GM23338 (cell line): ENCODE measurements at regions not wholly inside any gene's neighbourhood (a gene's known extent, or its start where the extent isn't known, plus 50 kb on each side); places are given as distances from the start of the nearest gene placed in this dataset.

Source experiments
- ATAC-seq: fragments of 200-7000 bp; cut with Tn5 transposase; 3 replicates; pipeline ENCODE4 v1.9.1; 2020
- DNase-seq: peaks from one replicate; pipeline ENCODE4 v3.0.0-alpha.2; 2015; ENCODE audit warnings: low spot score
- H2AFZ ChIP-seq: fragments of 200-600 bp; sonication (generic); 2 replicates; pipeline ENCODE4 v1.8.0; 2016; ENCODE audit warnings: antibody characterized with exemption, mild to moderate bottlenecking, moderate library complexity
- H3F3A ChIP-seq: fragments of 200-600 bp; sonication (generic); replicated peaks from 2 replicates; pipeline ENCODE4 v1.8.0; 2017; ENCODE audit warnings: antibody characterized with exemption, mixed run types, low read depth
- H3K27ac ChIP-seq: fragments of 200-600 bp; sonication (generic); 2 replicates; pipeline ENCODE4 v1.6.1; 2016; ENCODE audit warnings: low read depth
- H3K27me3 ChIP-seq: fragments of 200-600 bp; sonication (generic); 2 replicates; pipeline ENCODE4 v1.8.0; 2016; ENCODE audit warnings: mild to moderate bottlenecking, mixed run types, moderate library complexity; ENCODE audit not compliant: insufficient read depth
- H3K36me3 ChIP-seq: fragments of 200-600 bp; sonication (generic); 2 replicates; pipeline ENCODE4 v1.8.0; 2016; ENCODE audit warnings: mild to moderate bottlenecking; ENCODE audit not compliant: insufficient read depth
- H3K4me1 ChIP-seq: fragments of 200-600 bp; sonication (generic); 2 replicates; pipeline ENCODE4 v1.8.0; 2016; ENCODE audit warnings: mild to moderate bottlenecking, moderate library complexity; ENCODE audit not compliant: insufficient read depth
- H3K4me2 ChIP-seq: fragments of 200-600 bp; sonication (generic); 2 replicates; pipeline ENCODE4 v1.7.1; 2017; ENCODE audit warnings: mixed run types
- H3K4me3 ChIP-seq: fragments of 200-600 bp; sonication (generic); 2 replicates; pipeline ENCODE4 v1.6.1; 2016; ENCODE audit warnings: mixed run types
- H3K79me2 ChIP-seq: fragments of 200-600 bp; sonication (generic); replicated peaks from 2 replicates; pipeline ENCODE4 v1.8.0; 2017; ENCODE audit warnings: mild to moderate bottlenecking; ENCODE audit not compliant: insufficient read depth
- H3K9me2 ChIP-seq: fragments of 200-600 bp; sonication (generic); 2 replicates; pipeline ENCODE4 v1.8.0; 2017; ENCODE audit not compliant: insufficient read depth
- H4K20me1 ChIP-seq: fragments of 200-600 bp; sonication (generic); replicated peaks from 2 replicates; pipeline ENCODE4 v1.8.0; 2017; ENCODE audit warnings: mild to moderate bottlenecking; ENCODE audit not compliant: insufficient read depth
- H3K27ac Mint-ChIP-seq: 2 replicates; pipeline ENCODE4 v1.8.0; 2020; ENCODE audit warnings: inconsistent platforms, mild to moderate bottlenecking, moderate library complexity, mixed read lengths
- H3K27me3 Mint-ChIP-seq: 3 replicates; pipeline ENCODE4 v1.8.0; 2022; ENCODE audit warnings: low read depth, mild to moderate bottlenecking, moderate library complexity, mixed read lengths, inconsistent platforms; ENCODE audit not compliant: insufficient read depth, poor library complexity
- H3K36me3 Mint-ChIP-seq: 3 replicates; pipeline ENCODE4 v1.8.0; 2021; ENCODE audit warnings: low read depth, mild to moderate bottlenecking, inconsistent platforms, moderate library complexity, mixed read lengths
- H3K4me1 Mint-ChIP-seq: 3 replicates; pipeline ENCODE4 v1.8.0; 2020; ENCODE audit warnings: mild to moderate bottlenecking, inconsistent platforms, mixed read lengths
- H3K4me3 Mint-ChIP-seq: 3 replicates; pipeline ENCODE4 v1.8.0; 2021; ENCODE audit warnings: moderate library complexity, mild to moderate bottlenecking, inconsistent platforms, mixed read lengths
- H3K9me3 Mint-ChIP-seq: 3 replicates; pipeline ENCODE4 v1.8.0; 2020; ENCODE audit warnings: moderate library complexity, mild to moderate bottlenecking, inconsistent platforms, mixed read lengths
- CREB1 ChIP-seq: fragments of 250-450 bp; sonication (Bioruptor Pico); IDR thresholded peaks from 2 replicates; pipeline ENCODE4 v1.5.0; 2020; ENCODE audit warnings: low read depth, mild to moderate bottlenecking, moderate library complexity
- EZH2 ChIP-seq: fragments of 200-600 bp; sonication (generic); IDR thresholded peaks from one replicate; pipeline ENCODE4 v1.8.0; 2017; ENCODE audit warnings: antibody characterized with exemption, mild to moderate bottlenecking, low read depth; ENCODE audit not compliant: unreplicated experiment
- EZH2phosphoT487 ChIP-seq: fragments of 200-600 bp; sonication (generic); IDR thresholded peaks from one replicate; pipeline ENCODE4 v1.8.1; 2018; ENCODE audit warnings: antibody characterized with exemption; ENCODE audit not compliant: unreplicated experiment
- JUNB ChIP-seq: IDR thresholded peaks from one replicate; pipeline ENCODE4 v1.6.1; 2016; ENCODE audit warnings: antibody characterized with exemption; ENCODE audit not compliant: unreplicated experiment
- NANOG ChIP-seq: IDR thresholded peaks from 2 replicates; pipeline ENCODE4 v1.6.1; 2016; ENCODE audit warnings: antibody characterized with exemption, borderline replicate concordance
- POLR2AphosphoS5 ChIP-seq: IDR thresholded peaks from 2 replicates; pipeline ENCODE4 v1.6.1; 2016; ENCODE audit warnings: antibody characterized with exemption, low read depth
- STAT1 ChIP-seq: IDR thresholded peaks from one replicate; pipeline ENCODE4 v1.6.1; 2016; ENCODE audit warnings: antibody characterized with exemption; ENCODE audit not compliant: unreplicated experiment
- ZNF114 ChIP-seq: fragments of 250-450 bp; sonication (Bioruptor Pico); IDR thresholded peaks from 2 replicates; pipeline ENCODE4 v1.5.0; 2020; ENCODE audit warnings: mild to moderate bottlenecking, moderate library complexity
- ZNF331 ChIP-seq: fragments of 250-450 bp; sonication (Bioruptor Pico); IDR thresholded peaks from 2 replicates; pipeline ENCODE4 v1.5.0; 2020; ENCODE audit warnings: low read depth, mild to moderate bottlenecking, moderate library complexity
- TF ChIP-seq, protein P1 (sequence below): IDR thresholded peaks from 2 replicates; pipeline ENCODE4 v1.6.1; 2016; ENCODE audit warnings: antibody characterized with exemption
- TF ChIP-seq, protein P2 (sequence below), 2 experiments: fragments of 200-600 bp in 1 of 2; sonication (generic) in 1 of 2; conservative IDR thresholded peaks; 2 replicates each; pipeline versions ENCODE4 v1.5.1 to v1.6.1; 2016 to 2017; ENCODE audit warnings: antibody characterized with exemption in 2 of 2, low read depth in 2 of 2, mild to moderate bottlenecking in 2 of 2, moderate library complexity in 1 of 2
- TF ChIP-seq, protein P3 (sequence below): IDR thresholded peaks from one replicate; pipeline ENCODE4 v1.6.1; 2018; ENCODE audit warnings: antibody characterized with exemption; ENCODE audit not compliant: unreplicated experiment
- TF ChIP-seq, protein P4 (sequence below): fragments of 250-450 bp; sonication (Bioruptor Pico); IDR thresholded peaks from 2 replicates; pipeline ENCODE4 v1.5.0; 2020; ENCODE audit warnings: mild to moderate bottlenecking, moderate library complexity

DNA sequence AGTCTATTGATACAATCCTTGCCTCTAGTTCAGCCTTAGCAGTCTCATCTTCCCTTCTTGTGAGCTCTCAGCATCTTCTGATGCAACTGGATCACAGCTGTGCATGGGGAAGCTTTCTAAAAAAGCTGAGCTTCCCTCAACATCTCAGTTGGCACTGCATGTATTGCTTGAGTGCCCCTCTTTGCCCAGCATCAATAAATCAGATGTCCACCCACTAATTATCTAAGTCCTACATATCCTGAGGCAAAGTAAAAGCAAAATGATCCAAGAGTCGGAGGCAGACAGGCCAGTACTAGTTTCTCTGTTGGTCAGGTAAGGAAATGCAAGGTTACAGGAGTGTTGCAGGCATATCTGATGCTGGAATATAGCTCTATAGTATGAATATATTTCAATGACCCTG, 334.5 kb upstream of the NCAM1 start:
- Mint-ChIP-seq H3K4me3 (no peak overlapping the region), H3K4me1 (no peaks in the 10 kb centered on the region; the same call in 2 of the 3 replicates), H3K27me3 (peaks cover 2% of the 10 kb centered on the region), H3K27ac (no peak overlapping the region), H3K9me3 (peaks cover 8% of the 10 kb centered on the region), H3K36me3 (no peaks in the 10 kb centered on the region)
- Histone ChIP-seq H4K20me1 (no peaks in the 10 kb centered on the region), H3K4me1 (no peaks in the 10 kb centered on the region), H3K79me2 (no peaks in the 10 kb centered on the region), H3K27me3 (no peaks in the 10 kb centered on the region), H3K4me3 (no peak overlapping the region), H3F3A (no peaks in the 10 kb centered on the region), H3K9me2 (peaks cover 10% of the 10 kb centered on the region; the same call in 1 of the 2 replicates), H3K4me2 (no peak overlapping the region), H3K36me3 (no peaks in the 10 kb centered on the region), H3K27ac (no peak overlapping the region), H2AFZ (no peak overlapping the region)
- TF ChIP-seq, protein P1, sequence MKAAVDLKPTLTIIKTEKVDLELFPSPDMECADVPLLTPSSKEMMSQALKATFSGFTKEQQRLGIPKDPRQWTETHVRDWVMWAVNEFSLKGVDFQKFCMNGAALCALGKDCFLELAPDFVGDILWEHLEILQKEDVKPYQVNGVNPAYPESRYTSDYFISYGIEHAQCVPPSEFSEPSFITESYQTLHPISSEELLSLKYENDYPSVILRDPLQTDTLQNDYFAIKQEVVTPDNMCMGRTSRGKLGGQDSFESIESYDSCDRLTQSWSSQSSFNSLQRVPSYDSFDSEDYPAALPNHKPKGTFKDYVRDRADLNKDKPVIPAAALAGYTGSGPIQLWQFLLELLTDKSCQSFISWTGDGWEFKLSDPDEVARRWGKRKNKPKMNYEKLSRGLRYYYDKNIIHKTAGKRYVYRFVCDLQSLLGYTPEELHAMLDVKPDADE = no peak
- TF ChIP-seq ZNF114 (CRISPR knock-in tag) (no peak), ZNF331 (CRISPR knock-in tag) (no peak), EZH2 (no peak), EZH2phosphoT487 (no peak), POLR2AphosphoS5 (no peak), CREB1 (CRISPR knock-in tag) (no peak), JUNB (no peak), STAT1 (no peak), NANOG (no peak)
- TF ChIP-seq, protein P2, sequence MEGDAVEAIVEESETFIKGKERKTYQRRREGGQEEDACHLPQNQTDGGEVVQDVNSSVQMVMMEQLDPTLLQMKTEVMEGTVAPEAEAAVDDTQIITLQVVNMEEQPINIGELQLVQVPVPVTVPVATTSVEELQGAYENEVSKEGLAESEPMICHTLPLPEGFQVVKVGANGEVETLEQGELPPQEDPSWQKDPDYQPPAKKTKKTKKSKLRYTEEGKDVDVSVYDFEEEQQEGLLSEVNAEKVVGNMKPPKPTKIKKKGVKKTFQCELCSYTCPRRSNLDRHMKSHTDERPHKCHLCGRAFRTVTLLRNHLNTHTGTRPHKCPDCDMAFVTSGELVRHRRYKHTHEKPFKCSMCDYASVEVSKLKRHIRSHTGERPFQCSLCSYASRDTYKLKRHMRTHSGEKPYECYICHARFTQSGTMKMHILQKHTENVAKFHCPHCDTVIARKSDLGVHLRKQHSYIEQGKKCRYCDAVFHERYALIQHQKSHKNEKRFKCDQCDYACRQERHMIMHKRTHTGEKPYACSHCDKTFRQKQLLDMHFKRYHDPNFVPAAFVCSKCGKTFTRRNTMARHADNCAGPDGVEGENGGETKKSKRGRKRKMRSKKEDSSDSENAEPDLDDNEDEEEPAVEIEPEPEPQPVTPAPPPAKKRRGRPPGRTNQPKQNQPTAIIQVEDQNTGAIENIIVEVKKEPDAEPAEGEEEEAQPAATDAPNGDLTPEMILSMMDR (conservative IDR thresholded peaks at IDR 0.05; ENCODE audit: low read depth in 2 of 2) = no peak
- TF ChIP-seq, protein P3, sequence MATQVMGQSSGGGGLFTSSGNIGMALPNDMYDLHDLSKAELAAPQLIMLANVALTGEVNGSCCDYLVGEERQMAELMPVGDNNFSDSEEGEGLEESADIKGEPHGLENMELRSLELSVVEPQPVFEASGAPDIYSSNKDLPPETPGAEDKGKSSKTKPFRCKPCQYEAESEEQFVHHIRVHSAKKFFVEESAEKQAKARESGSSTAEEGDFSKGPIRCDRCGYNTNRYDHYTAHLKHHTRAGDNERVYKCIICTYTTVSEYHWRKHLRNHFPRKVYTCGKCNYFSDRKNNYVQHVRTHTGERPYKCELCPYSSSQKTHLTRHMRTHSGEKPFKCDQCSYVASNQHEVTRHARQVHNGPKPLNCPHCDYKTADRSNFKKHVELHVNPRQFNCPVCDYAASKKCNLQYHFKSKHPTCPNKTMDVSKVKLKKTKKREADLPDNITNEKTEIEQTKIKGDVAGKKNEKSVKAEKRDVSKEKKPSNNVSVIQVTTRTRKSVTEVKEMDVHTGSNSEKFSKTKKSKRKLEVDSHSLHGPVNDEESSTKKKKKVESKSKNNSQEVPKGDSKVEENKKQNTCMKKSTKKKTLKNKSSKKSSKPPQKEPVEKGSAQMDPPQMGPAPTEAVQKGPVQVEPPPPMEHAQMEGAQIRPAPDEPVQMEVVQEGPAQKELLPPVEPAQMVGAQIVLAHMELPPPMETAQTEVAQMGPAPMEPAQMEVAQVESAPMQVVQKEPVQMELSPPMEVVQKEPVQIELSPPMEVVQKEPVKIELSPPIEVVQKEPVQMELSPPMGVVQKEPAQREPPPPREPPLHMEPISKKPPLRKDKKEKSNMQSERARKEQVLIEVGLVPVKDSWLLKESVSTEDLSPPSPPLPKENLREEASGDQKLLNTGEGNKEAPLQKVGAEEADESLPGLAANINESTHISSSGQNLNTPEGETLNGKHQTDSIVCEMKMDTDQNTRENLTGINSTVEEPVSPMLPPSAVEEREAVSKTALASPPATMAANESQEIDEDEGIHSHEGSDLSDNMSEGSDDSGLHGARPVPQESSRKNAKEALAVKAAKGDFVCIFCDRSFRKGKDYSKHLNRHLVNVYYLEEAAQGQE = no peak
- TF ChIP-seq, protein P4, sequence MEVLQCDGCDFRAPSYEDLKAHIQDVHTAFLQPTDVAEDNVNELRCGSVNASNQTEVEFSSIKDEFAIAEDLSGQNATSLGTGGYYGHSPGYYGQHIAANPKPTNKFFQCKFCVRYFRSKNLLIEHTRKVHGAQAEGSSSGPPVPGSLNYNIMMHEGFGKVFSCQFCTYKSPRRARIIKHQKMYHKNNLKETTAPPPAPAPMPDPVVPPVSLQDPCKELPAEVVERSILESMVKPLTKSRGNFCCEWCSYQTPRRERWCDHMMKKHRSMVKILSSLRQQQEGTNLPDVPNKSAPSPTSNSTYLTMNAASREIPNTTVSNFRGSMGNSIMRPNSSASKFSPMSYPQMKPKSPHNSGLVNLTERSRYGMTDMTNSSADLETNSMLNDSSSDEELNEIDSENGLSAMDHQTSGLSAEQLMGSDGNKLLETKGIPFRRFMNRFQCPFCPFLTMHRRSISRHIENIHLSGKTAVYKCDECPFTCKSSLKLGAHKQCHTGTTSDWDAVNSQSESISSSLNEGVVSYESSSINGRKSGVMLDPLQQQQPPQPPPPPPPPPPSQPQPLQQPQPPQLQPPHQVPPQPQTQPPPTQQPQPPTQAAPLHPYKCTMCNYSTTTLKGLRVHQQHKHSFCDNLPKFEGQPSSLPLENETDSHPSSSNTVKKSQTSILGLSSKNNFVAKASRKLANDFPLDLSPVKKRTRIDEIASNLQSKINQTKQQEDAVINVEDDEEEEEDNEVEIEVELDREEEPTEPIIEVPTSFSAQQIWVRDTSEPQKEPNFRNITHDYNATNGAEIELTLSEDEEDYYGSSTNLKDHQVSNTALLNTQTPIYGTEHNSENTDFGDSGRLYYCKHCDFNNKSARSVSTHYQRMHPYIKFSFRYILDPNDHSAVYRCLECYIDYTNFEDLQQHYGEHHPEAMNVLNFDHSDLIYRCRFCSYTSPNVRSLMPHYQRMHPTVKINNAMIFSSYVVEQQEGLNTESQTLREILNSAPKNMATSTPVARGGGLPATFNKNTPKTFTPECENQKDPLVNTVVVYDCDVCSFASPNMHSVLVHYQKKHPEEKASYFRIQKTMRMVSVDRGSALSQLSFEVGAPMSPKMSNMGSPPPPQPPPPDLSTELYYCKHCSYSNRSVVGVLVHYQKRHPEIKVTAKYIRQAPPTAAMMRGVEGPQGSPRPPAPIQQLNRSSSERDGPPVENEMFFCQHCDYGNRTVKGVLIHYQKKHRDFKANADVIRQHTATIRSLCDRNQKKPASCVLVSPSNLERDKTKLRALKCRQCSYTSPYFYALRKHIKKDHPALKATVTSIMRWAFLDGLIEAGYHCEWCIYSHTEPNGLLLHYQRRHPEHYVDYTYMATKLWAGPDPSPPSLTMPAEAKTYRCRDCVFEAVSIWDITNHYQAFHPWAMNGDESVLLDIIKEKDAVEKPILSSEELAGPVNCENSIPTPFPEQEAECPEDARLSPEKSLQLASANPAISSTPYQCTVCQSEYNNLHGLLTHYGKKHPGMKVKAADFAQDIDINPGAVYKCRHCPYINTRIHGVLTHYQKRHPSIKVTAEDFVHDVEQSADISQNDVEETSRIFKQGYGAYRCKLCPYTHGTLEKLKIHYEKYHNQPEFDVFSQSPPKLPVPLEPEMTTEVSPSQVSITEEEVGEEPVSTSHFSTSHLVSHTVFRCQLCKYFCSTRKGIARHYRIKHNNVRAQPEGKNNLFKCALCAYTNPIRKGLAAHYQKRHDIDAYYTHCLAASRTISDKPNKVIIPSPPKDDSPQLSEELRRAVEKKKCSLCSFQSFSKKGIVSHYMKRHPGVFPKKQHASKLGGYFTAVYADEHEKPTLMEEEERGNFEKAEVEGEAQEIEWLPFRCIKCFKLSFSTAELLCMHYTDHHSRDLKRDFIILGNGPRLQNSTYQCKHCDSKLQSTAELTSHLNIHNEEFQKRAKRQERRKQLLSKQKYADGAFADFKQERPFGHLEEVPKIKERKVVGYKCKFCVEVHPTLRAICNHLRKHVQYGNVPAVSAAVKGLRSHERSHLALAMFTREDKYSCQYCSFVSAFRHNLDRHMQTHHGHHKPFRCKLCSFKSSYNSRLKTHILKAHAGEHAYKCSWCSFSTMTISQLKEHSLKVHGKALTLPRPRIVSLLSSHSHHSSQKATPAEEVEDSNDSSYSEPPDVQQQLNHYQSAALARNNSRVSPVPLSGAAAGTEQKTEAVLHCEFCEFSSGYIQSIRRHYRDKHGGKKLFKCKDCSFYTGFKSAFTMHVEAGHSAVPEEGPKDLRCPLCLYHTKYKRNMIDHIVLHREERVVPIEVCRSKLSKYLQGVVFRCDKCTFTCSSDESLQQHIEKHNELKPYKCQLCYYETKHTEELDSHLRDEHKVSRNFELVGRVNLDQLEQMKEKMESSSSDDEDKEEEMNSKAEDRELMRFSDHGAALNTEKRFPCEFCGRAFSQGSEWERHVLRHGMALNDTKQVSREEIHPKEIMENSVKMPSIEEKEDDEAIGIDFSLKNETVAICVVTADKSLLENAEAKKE = no peak
- ATAC-seq (no peak), DNase-seq (no peak)
